HG03565 (cell line): ENCODE measurements at regions not wholly inside any gene's neighbourhood (a gene's known extent, or its start where the extent isn't known, plus 50 kb on each side); places are given as distances from the start of the nearest gene placed in this dataset.

ENCODE experiments used
- ATAC-seq: cut with Tn5 transposase; IDR thresholded peaks from one replicate; pipeline ENCODE4 v1.9.1; 2021; ENCODE audit warnings: mild to moderate bottlenecking, moderate library complexity; ENCODE audit not compliant: unreplicated experiment

- ATAC-seq, result no peak
Measured at GRCh38 chr1:68293609-68294366, 61.5 kb upstream of the WLS start.

GRCh38 chr1:68293122-68293521 lies 60.8 kb upstream of the WLS start:
- no peak for ATAC-seq

GRCh38 chr1:68291688-68292384 lies 59.5 kb upstream of the WLS start:
- ATAC-seq, result no peak

- no peak for ATAC-seq
Measured at GRCh38 chr1:68287241-68287640, 54.9 kb upstream of the WLS start.

- ATAC-seq, result no peak
Measured at GRCh38 chr1:68285046-68285445, 52.7 kb upstream of the WLS start.

- no peak for ATAC-seq
Measured at GRCh38 chr1:68281946-68282615, 49.8 kb upstream of the WLS start.
